DND-41 (cell line): ENCODE measurements at regions not wholly inside any gene's neighbourhood (a gene's known extent, or its start where the extent isn't known, plus 50 kb on each side); places are given as distances from the start of the nearest gene placed in this dataset.

ENCODE experiments used
- EZH2 ChIP-seq: IDR thresholded peaks from 3 replicates; pipeline ENCODE4 v1.6.1; 2012; ENCODE audit warnings: borderline replicate concordance, low read depth, mild to moderate bottlenecking, moderate library complexity, low read length, inconsistent platforms; ENCODE audit not compliant: severe bottlenecking
- TF ChIP-seq, protein P1 (sequence below): IDR thresholded peaks from 2 replicates; pipeline ENCODE4 v1.5.1; 2012; ENCODE audit warnings: borderline replicate concordance, low read length, moderate library complexity, mild to moderate bottlenecking; ENCODE audit not compliant: poor library complexity, severe bottlenecking; ENCODE audit errors: extremely low read depth

DNA sequence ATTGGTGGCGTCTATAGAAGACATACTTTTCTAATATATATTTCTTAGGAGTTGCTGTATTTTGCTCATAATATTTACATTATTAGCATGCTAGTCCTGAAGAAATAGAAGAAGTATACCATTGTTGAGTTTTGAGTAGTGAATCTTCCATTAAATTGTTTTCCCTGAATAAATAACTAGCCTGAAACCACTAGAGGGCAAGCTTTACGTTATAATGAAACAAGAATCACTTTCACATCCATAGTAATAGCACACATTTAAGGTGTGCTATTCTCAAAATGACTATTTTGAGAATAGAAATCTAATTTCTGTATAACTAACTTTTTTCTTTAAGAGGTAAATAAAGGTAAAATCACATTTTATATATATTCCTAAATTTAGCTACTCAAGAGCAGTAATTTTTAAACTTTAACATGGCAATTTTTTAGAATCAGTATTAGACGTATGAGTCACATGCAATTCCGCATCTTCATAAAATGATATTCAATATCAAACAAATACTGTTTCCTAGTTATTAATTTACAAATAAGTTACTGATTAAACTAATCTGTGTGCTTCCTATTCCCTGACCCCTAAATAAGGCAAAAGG lies 213.2 kb upstream of the MANEA start:
- TF ChIP-seq, protein P1, sequence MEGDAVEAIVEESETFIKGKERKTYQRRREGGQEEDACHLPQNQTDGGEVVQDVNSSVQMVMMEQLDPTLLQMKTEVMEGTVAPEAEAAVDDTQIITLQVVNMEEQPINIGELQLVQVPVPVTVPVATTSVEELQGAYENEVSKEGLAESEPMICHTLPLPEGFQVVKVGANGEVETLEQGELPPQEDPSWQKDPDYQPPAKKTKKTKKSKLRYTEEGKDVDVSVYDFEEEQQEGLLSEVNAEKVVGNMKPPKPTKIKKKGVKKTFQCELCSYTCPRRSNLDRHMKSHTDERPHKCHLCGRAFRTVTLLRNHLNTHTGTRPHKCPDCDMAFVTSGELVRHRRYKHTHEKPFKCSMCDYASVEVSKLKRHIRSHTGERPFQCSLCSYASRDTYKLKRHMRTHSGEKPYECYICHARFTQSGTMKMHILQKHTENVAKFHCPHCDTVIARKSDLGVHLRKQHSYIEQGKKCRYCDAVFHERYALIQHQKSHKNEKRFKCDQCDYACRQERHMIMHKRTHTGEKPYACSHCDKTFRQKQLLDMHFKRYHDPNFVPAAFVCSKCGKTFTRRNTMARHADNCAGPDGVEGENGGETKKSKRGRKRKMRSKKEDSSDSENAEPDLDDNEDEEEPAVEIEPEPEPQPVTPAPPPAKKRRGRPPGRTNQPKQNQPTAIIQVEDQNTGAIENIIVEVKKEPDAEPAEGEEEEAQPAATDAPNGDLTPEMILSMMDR: peak; percentile 56
- no peak for TF ChIP-seq EZH2
